Pancreas (tissue), 10 donors: ENCODE measurements at regions not wholly inside any gene's neighbourhood (a gene's known extent, or its start where the extent isn't known, plus 50 kb on each side); places are given as distances from the start of the nearest gene placed in this dataset.

ENCODE experiments used
- ATAC-seq, 4 donors: fragments of 200-7000 bp; cut with Tn5 transposase; one replicate each; pipeline versions ENCODE4 v1.8.0 to v1.9.1; 2020; ENCODE audit warnings: mild to moderate bottlenecking in 4 of 4, moderate library complexity in 4 of 4
- DNase-seq, 6 donors: peaks; one replicate each; pipeline ENCODE4 v3.0.0-alpha.2; 2020
- FAIRE-seq: peaks from 2 replicates; lab custom pipeline; 2012; peaks lifted over from hg19 to GRCh38; lab: Jason Lieb, UNC
- H3K27ac ChIP-seq, 4 donors: fragments of 200-600 bp; sonication (generic); 1 replicate in 3 of 4; 2 replicates in 1 of 4; pipeline versions ENCODE4 v1.5.0 to v1.8.0; 2020
- H3K27me3 ChIP-seq, 4 donors: fragments of 200-600 bp; one replicate each; pipeline ENCODE4 v1.8.0; 2021
- H3K36me3 ChIP-seq, 3 donors: fragments of 200-600 bp; sonication (generic) in 1 of 3; one replicate each; pipeline versions ENCODE4 v1.5.0 to v1.8.0; 2020 to 2021
- H3K4me1 ChIP-seq, 3 donors: fragments of 200-600 bp; one replicate each; pipeline ENCODE4 v1.8.0; 2021
- H3K4me3 ChIP-seq, 4 donors: fragments of 200-600 bp; sonication (generic) in 2 of 4; one replicate each; pipeline versions ENCODE4 v1.5.0 to v1.8.0; 2020 to 2021
- H3K9me3 ChIP-seq, 4 donors: fragments of 200-600 bp; one replicate each; pipeline ENCODE4 v1.8.0; 2021
- WGBS, 2 donors: extraction: QIAGEN DNeasy Blood & Tissue Kit; methylation state at CpG; one replicate each; pipeline ENCODE4 v1.1.7; 2013; 5-methylcytosine and 5-hydroxymethylcytosine counted together
- intact Hi-C, 3 donors: fragments of 100-400 bp; cut with DNase I; formaldehyde crosslinking; loops; one replicate each; pipeline versions ENCODE4 v1.11.1 to v1.14.2; 2022
- TF ChIP-seq, protein P1 (sequence below), 4 donors: fragments of 200-600 bp; sonication (generic) in 3 of 4; IDR thresholded peaks; one replicate each; pipeline versions ENCODE4 v1.5.0 to v1.8.0; 2021; ENCODE audit warnings: antibody characterized with exemption in 4 of 4
- donor health status: healthy with polysubstance abuse.
- donor health status: DM: no; HTN: no; CAD: no; lungs with moderate emphysema.
- donor health status: DM: no; HTN: no; CAD: no.
- donor health status: control.
- donor health status: control.
- donor health status: Bipolar disorder and iron deficiency.
- donor health status: DM: yes; HTN: yes; CAD: no.
- donor health status: DM: no; HTN: no; CAD: no.
- donor health status: DM: no; HTN: no; CAD: no.
- donor health status: DM: yes; HTN: yes; CAD: no.

DNA sequence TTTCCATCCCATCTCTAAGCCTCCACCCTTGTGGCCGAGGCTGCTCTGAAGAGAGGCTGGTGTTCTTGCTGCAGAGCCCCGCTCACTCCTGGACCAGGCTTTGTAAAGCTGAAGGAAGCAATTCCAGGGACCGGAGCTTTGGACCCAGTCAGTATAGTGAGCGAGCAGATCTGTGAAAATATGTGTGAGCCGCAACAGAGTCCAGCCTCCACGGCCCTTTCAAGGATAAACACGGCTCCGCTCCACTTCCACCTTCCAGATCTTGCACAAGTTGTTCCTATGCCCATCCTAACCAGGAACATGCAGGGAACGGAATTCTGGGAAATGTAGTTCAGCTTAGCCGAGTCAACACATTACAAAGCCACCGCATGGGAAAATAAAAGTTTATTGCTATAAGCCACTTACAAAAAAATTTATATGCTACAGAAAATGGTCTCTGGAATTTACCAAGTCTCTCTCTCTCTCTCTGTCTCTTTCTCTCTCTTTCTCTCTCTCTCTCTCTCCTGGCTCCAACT, 151.7 kb upstream of the ZNF521 start:
- Histone ChIP-seq H3K36me3 (no peaks in the 10 kb centered on the region), H3K27me3 (no peaks in the 10 kb centered on the region), H3K4me3 (peak overlapping the region in 2 of 4 donors; percentile 6 to 11), H3K9me3 (no peaks in the 10 kb centered on the region), H3K4me1 (no peaks in the 10 kb centered on the region), H3K27ac (no peak overlapping the region)
- WGBS, 2 donors = 7 to 9% methylated on average over 11 of the region's 11 CpGs
- ATAC-seq (peak; percentile 63 to 92 (median 74)), DNase-seq (peak in 3 of 6 donors; percentile 8 to 23 (median 22)), FAIRE-seq (no peak)
- TF ChIP-seq, protein P1, sequence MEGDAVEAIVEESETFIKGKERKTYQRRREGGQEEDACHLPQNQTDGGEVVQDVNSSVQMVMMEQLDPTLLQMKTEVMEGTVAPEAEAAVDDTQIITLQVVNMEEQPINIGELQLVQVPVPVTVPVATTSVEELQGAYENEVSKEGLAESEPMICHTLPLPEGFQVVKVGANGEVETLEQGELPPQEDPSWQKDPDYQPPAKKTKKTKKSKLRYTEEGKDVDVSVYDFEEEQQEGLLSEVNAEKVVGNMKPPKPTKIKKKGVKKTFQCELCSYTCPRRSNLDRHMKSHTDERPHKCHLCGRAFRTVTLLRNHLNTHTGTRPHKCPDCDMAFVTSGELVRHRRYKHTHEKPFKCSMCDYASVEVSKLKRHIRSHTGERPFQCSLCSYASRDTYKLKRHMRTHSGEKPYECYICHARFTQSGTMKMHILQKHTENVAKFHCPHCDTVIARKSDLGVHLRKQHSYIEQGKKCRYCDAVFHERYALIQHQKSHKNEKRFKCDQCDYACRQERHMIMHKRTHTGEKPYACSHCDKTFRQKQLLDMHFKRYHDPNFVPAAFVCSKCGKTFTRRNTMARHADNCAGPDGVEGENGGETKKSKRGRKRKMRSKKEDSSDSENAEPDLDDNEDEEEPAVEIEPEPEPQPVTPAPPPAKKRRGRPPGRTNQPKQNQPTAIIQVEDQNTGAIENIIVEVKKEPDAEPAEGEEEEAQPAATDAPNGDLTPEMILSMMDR (IDR thresholded peaks at IDR 0.05) = no peak
- intact Hi-C loops = no loop called here

- no peak for ATAC-seq
These were observed 145.3 kb upstream of the ZNF521 start for GRCh38 chr18:25497151-25497794.

GRCh38 chr18:25496544-25496943, 144.6 kb upstream of the ZNF521 start:
- Histone ChIP-seq H3K36me3 (no peaks in the 10 kb centered on the region), H3K27me3 (no peaks in the 10 kb centered on the region), H3K4me1 (no peaks in the 10 kb centered on the region), H3K27ac (no peak overlapping the region), H3K9me3 (no peaks in the 10 kb centered on the region), H3K4me3 (no peak overlapping the region)
- TF ChIP-seq, protein P1 (IDR thresholded peaks at IDR 0.05) = no peak
- no peak for ATAC-seq
- DNase-seq = no peak
- no peak for FAIRE-seq
- intact Hi-C loops = no loop called here
- WGBS, 2 donors = 23 to 55% methylated on average over 2 of the region's 2 CpGs

More at GRCh38 chr18:25497151-25497794, 145.3 kb upstream of the ZNF521 start:
- TF ChIP-seq, protein P1 (IDR thresholded peaks at IDR 0.05) = no peak
- Histone ChIP-seq H3K36me3 (no peaks in the 10 kb centered on the region), H3K4me1 (no peaks in the 10 kb centered on the region), H3K4me3 (no peak overlapping the region), H3K27me3 (no peaks in the 10 kb centered on the region), H3K9me3 (no peaks in the 10 kb centered on the region), H3K27ac (no peak overlapping the region)
- no peak for DNase-seq
- intact Hi-C loops = no loop called here
- WGBS, 2 donors = 70% methylated on average over 2 of the region's 2 CpGs
- FAIRE-seq = no peak

DNA sequence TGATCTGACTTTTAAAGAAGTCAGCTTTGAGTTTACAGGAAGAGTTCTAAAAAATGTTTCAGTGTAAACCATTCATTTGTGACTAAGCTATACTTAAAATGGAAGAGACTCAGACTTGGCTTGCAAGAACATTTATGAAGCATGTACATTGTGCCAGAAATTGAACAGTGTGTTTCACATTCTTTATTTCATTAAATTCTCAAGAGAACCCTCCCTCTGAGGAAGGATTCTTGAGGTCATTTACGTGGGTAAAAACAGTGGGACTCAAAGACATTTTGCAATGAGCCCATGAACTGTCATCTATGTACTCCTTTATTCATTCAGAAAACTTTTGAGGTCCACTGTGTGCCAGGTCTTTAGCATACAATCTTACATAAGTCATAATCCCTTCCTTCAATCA, 143.6 kb upstream of the ZNF521 start:
- ATAC-seq = no peak
- no peak overlapping the region for H3K27ac ChIP-seq
- H3K4me1 ChIP-seq = no peaks in the 10 kb centered on the region
- TF ChIP-seq, protein P1 (IDR thresholded peaks at IDR 0.05) = no peak
- no peaks in the 10 kb centered on the region for H3K27me3 ChIP-seq
- DNase-seq = no peak
- no peaks in the 10 kb centered on the region for H3K36me3 ChIP-seq
- WGBS, 2 donors = 28% methylated on average over 1 of the region's 1 CpG
- H3K4me3 ChIP-seq = no peak overlapping the region
- intact Hi-C loops = no loop called here
- no peaks in the 10 kb centered on the region for H3K9me3 ChIP-seq
- no peak for FAIRE-seq

DNA sequence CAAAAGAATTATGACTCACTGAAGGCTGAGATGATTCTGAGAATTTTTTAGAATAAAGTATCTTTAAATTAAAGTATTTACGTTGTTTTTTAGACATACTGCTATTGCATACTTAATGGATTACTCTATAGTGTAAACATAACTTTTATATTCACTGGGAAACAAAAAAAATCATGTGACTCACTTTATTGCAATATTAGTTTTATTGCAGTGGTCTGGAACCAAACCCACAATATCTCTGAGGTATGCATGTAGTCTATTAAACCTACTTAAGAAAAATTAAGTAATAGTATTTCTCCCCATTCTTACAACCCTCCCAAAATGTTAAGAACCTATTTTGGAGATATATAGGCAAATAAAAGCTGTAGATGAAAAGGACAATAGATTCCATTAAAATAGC, 142.9 kb upstream of the ZNF521 start:
- TF ChIP-seq, protein P1 (IDR thresholded peaks at IDR 0.05) = no peak
- no peak for ATAC-seq
- no peak overlapping the region for H3K4me3 ChIP-seq
- no peak overlapping the region for H3K27ac ChIP-seq
- no peaks in the 10 kb centered on the region for H3K4me1 ChIP-seq
- DNase-seq = no peak
- intact Hi-C loops = no loop called here
- 31 to 41% methylated on average over 1 of the region's 1 CpG for WGBS, 2 donors
- H3K27me3 ChIP-seq = no peaks in the 10 kb centered on the region
- FAIRE-seq = no peak
- H3K36me3 ChIP-seq = no peaks in the 10 kb centered on the region
- no peaks in the 10 kb centered on the region for H3K9me3 ChIP-seq
